ENCODE measurements at regions not wholly inside any gene's neighbourhood (a gene's known extent, or its start where the extent isn't known, plus 50 kb on each side); places are given as distances from the start of the nearest gene placed in this dataset.
A peak's percentile ranks its signal among the peaks of the same experiment; 100 is the strongest.

- Histone ChIP-seq H3K9ac (ENCODE audit: low read depth in 1 of 3, low read length in 3 of 3) (no peak overlapping the region), H3K36me3 (ENCODE audit: control insufficient read depth in 3 of 3, insufficient read depth in 3 of 3, low read length in 3 of 3) (no peaks in the 10 kb centered on the region), H3K27me3 (ENCODE audit: control insufficient read depth in 3 of 3, insufficient read depth in 3 of 3, low read length in 3 of 3) (no peaks in the 10 kb centered on the region), H3K4me3 (ENCODE audit: low read length in 3 of 3) (no peak overlapping the region), H3K4me1 (ENCODE audit: control insufficient read depth in 3 of 3, insufficient read depth in 3 of 3, low read length in 3 of 3) (peaks cover 0 to 15% (median 8%) of the 10 kb centered on the region in 3 donors), H3K27ac (ENCODE audit: low read depth, low read length) (no peak overlapping the region), H3K9me3 (ENCODE audit: control insufficient read depth in 3 of 3, low read length in 3 of 3) (no peaks in the 10 kb centered on the region)
These were observed 67.5 kb downstream of the PSMG1 start for GRCh38 chr21:39115576-39116235.

GRCh38 chr21:39114871-39115575 lies 68.2 kb downstream of the PSMG1 start:
- Histone ChIP-seq H3K9ac (ENCODE audit: low read depth in 1 of 3, low read length in 3 of 3) (no peak overlapping the region), H3K27ac (ENCODE audit: low read depth, low read length) (no peak overlapping the region), H3K9me3 (ENCODE audit: control insufficient read depth in 3 of 3, low read length in 3 of 3) (no peaks in the 10 kb centered on the region)

GRCh38 chr21:39111931-39112550 lies 71.2 kb downstream of the PSMG1 start:
- Histone ChIP-seq H3K9me3 (ENCODE audit: control insufficient read depth in 3 of 3, low read length in 3 of 3) (no peaks in the 10 kb centered on the region), H3K9ac (ENCODE audit: low read depth in 1 of 3, low read length in 3 of 3) (no peak overlapping the region), H3K27ac (ENCODE audit: low read depth, low read length) (no peak overlapping the region), H3K4me3 (ENCODE audit: low read length in 3 of 3) (no peak overlapping the region), H3K36me3 (ENCODE audit: control insufficient read depth in 3 of 3, insufficient read depth in 3 of 3, low read length in 3 of 3) (no peaks in the 10 kb centered on the region), H3K27me3 (ENCODE audit: control insufficient read depth in 3 of 3, insufficient read depth in 3 of 3, low read length in 3 of 3) (no peaks in the 10 kb centered on the region), H3K4me1 (ENCODE audit: control insufficient read depth in 3 of 3, insufficient read depth in 3 of 3, low read length in 3 of 3) (peaks cover 0 to 15% (median 8%) of the 10 kb centered on the region in 3 donors)

More at GRCh38 chr21:39114871-39115575, 68.2 kb downstream of the PSMG1 start:
- Histone ChIP-seq H3K36me3 (ENCODE audit: control insufficient read depth in 3 of 3, insufficient read depth in 3 of 3, low read length in 3 of 3) (no peaks in the 10 kb centered on the region), H3K4me1 (ENCODE audit: control insufficient read depth in 3 of 3, insufficient read depth in 3 of 3, low read length in 3 of 3) (peaks cover 0 to 15% (median 8%) of the 10 kb centered on the region in 3 donors), H3K4me3 (ENCODE audit: low read length in 3 of 3) (peak overlapping the region in 1 of 3 donors; percentile 35), H3K27me3 (ENCODE audit: control insufficient read depth in 3 of 3, insufficient read depth in 3 of 3, low read length in 3 of 3) (no peaks in the 10 kb centered on the region)

- H3K4me1 ChIP-seq (ENCODE audit: control insufficient read depth in 3 of 3, insufficient read depth in 3 of 3, low read length in 3 of 3) = peaks cover 4 to 22% (median 15%) of the 10 kb centered on the region in 3 donors
These were observed 72.8 kb downstream of the PSMG1 start for GRCh38 chr21:39110431-39110830.

GRCh38 chr21:39109596-39110210 lies 73.5 kb downstream of the PSMG1 start:
- Histone ChIP-seq H3K4me1 (ENCODE audit: control insufficient read depth in 3 of 3, insufficient read depth in 3 of 3, low read length in 3 of 3) (peaks cover 10 to 23% (median 15%) of the 10 kb centered on the region in 3 donors), H3K36me3 (ENCODE audit: control insufficient read depth in 3 of 3, insufficient read depth in 3 of 3, low read length in 3 of 3) (no peaks in the 10 kb centered on the region), H3K9ac (ENCODE audit: low read depth in 1 of 3, low read length in 3 of 3) (no peak overlapping the region), H3K27me3 (ENCODE audit: control insufficient read depth in 3 of 3, insufficient read depth in 3 of 3, low read length in 3 of 3) (no peaks in the 10 kb centered on the region), H3K27ac (ENCODE audit: low read depth, low read length) (no peak overlapping the region), H3K4me3 (ENCODE audit: low read length in 3 of 3) (no peak overlapping the region), H3K9me3 (ENCODE audit: control insufficient read depth in 3 of 3, low read length in 3 of 3) (no peaks in the 10 kb centered on the region)

More at GRCh38 chr21:39110431-39110830, 72.8 kb downstream of the PSMG1 start:
- no peak overlapping the region for H3K9ac ChIP-seq (ENCODE audit: low read depth in 1 of 3, low read length in 3 of 3)
- H3K9me3 ChIP-seq (ENCODE audit: control insufficient read depth in 3 of 3, low read length in 3 of 3) = no peaks in the 10 kb centered on the region
- H3K27me3 ChIP-seq (ENCODE audit: control insufficient read depth in 3 of 3, insufficient read depth in 3 of 3, low read length in 3 of 3) = no peaks in the 10 kb centered on the region
- no peak overlapping the region for H3K27ac ChIP-seq (ENCODE audit: low read depth, low read length)
- H3K4me3 ChIP-seq (ENCODE audit: low read length in 3 of 3) = no peak overlapping the region
- H3K36me3 ChIP-seq (ENCODE audit: control insufficient read depth in 3 of 3, insufficient read depth in 3 of 3, low read length in 3 of 3) = no peaks in the 10 kb centered on the region

- Histone ChIP-seq H3K9ac (ENCODE audit: low read depth in 1 of 3, low read length in 3 of 3) (no peak overlapping the region), H3K4me1 (ENCODE audit: control insufficient read depth in 3 of 3, insufficient read depth in 3 of 3, low read length in 3 of 3) (peaks cover 14 to 25% (median 15%) of the 10 kb centered on the region in 3 donors), H3K27ac (ENCODE audit: low read depth, low read length) (no peak overlapping the region), H3K36me3 (ENCODE audit: control insufficient read depth in 3 of 3, insufficient read depth in 3 of 3, low read length in 3 of 3) (no peaks in the 10 kb centered on the region), H3K27me3 (ENCODE audit: control insufficient read depth in 3 of 3, insufficient read depth in 3 of 3, low read length in 3 of 3) (no peaks in the 10 kb centered on the region), H3K4me3 (ENCODE audit: low read length in 3 of 3) (no peak overlapping the region), H3K9me3 (ENCODE audit: control insufficient read depth in 3 of 3, low read length in 3 of 3) (no peaks in the 10 kb centered on the region)
These were observed 74.1 kb downstream of the PSMG1 start for GRCh38 chr21:39109163-39109530.

GRCh38 chr21:39108291-39109162 lies 74.7 kb downstream of the PSMG1 start:
- Histone ChIP-seq H3K36me3 (ENCODE audit: control insufficient read depth in 3 of 3, insufficient read depth in 3 of 3, low read length in 3 of 3) (no peaks in the 10 kb centered on the region), H3K9me3 (ENCODE audit: control insufficient read depth in 3 of 3, low read length in 3 of 3) (no peaks in the 10 kb centered on the region), H3K4me3 (ENCODE audit: low read length in 3 of 3) (no peak overlapping the region), H3K4me1 (ENCODE audit: control insufficient read depth in 3 of 3, insufficient read depth in 3 of 3, low read length in 3 of 3) (peaks cover 14 to 27% (median 15%) of the 10 kb centered on the region in 3 donors), H3K9ac (ENCODE audit: low read depth in 1 of 3, low read length in 3 of 3) (no peak overlapping the region), H3K27me3 (ENCODE audit: control insufficient read depth in 3 of 3, insufficient read depth in 3 of 3, low read length in 3 of 3) (no peaks in the 10 kb centered on the region), H3K27ac (ENCODE audit: low read depth, low read length) (no peak overlapping the region)

- H3K36me3 ChIP-seq (ENCODE audit: control insufficient read depth in 3 of 3, insufficient read depth in 3 of 3, low read length in 3 of 3) = no peaks in the 10 kb centered on the region
- H3K4me1 ChIP-seq (ENCODE audit: control insufficient read depth in 3 of 3, insufficient read depth in 3 of 3, low read length in 3 of 3) = peaks cover 14 to 27% (median 15%) of the 10 kb centered on the region in 3 donors
- H3K27me3 ChIP-seq (ENCODE audit: control insufficient read depth in 3 of 3, insufficient read depth in 3 of 3, low read length in 3 of 3) = no peaks in the 10 kb centered on the region
- no peak overlapping the region for H3K9ac ChIP-seq (ENCODE audit: low read depth in 1 of 3, low read length in 3 of 3)
- H3K27ac ChIP-seq (ENCODE audit: low read depth, low read length) = no peak overlapping the region
- no peak overlapping the region for H3K4me3 ChIP-seq (ENCODE audit: low read length in 3 of 3)
- H3K9me3 ChIP-seq (ENCODE audit: control insufficient read depth in 3 of 3, low read length in 3 of 3) = no peaks in the 10 kb centered on the region
These were observed 75.5 kb downstream of the PSMG1 start for GRCh38 chr21:39107739-39108138.

GRCh38 chr21:39106881-39107462 lies 76.3 kb downstream of the PSMG1 start:
- Histone ChIP-seq H3K4me1 (ENCODE audit: control insufficient read depth in 3 of 3, insufficient read depth in 3 of 3, low read length in 3 of 3) (peaks cover 14 to 23% (median 15%) of the 10 kb centered on the region in 3 donors), H3K9me3 (ENCODE audit: control insufficient read depth in 3 of 3, low read length in 3 of 3) (no peaks in the 10 kb centered on the region), H3K9ac (ENCODE audit: low read depth in 1 of 3, low read length in 3 of 3) (no peak overlapping the region), H3K4me3 (ENCODE audit: low read length in 3 of 3) (no peak overlapping the region), H3K27ac (ENCODE audit: low read depth, low read length) (no peak overlapping the region), H3K27me3 (ENCODE audit: control insufficient read depth in 3 of 3, insufficient read depth in 3 of 3, low read length in 3 of 3) (no peaks in the 10 kb centered on the region), H3K36me3 (ENCODE audit: control insufficient read depth in 3 of 3, insufficient read depth in 3 of 3, low read length in 3 of 3) (no peaks in the 10 kb centered on the region)
